ENCODE measurements at regions not wholly inside any gene's neighbourhood (a gene's known extent, or its start where the extent isn't known, plus 50 kb on each side); places are given as distances from the start of the nearest gene placed in this dataset.

DNA sequence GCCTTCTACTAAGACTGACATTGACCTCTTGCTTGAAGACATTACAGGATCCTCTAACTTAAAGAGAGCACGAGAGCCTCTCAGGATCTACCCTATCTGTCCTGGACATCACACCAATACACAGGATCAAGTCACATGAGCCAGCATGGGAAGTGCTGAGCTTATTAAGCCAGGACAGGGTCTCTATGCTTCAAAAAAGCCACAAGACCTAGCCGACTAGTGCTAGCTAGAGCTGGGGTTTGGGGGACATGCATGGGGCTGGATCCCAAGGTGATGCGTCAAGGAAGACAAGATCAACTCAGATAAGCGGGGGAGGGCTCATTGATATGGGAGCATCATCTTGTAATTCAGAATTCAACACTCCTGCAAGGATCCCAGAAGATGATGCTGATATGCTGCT lies 167.2 kb upstream of the TAB2 start:
- DNase-seq = no peak

DNA sequence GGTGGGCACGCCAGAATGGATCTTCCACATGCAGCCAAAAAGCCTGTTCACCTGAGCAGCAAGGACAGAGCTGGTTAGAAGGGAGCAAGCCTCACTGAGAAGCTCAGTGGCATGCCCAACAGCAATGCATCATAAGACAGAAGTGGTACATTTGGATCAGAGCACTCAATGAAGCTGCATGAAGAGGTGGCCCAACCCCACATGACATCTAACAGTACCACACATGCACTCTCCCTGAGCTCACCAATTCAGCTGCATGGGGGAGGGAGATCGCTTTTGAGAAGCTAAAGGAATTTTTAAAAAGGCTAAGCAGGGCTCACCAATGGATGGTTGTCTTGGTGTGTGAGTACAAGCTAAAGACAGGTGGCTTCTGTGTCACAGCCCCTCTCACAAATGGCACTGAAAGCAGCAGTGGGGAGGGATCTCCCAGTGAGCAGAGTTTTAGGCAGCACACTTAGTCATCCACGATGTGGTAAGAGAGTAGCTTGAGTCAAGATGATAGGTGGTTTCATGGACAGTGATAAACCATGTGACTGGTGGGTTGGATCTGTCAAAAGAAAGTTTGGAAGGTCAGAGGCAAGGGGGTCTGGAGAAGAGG lies 166.6 kb upstream of the TAB2 start:
- DNase-seq = no peak

DNA sequence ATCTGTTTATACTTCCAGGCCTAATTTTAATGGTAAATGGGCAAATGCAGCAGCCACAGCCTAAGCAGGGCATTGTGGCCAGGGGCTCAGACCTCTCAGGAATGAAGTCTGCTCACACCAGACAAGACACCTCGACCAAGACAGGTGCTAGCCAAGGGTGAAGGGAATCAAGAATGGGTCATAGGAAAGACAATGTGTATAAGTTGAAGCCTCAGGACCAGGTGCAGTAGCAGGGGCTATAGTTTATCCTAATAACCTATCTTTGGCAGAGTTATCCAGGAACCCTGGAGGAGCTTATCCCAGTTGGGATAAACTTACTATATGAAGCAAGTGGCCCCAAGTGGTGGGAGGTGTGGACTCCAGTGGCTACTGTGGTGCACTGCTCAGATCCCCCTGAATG lies 165.0 kb upstream of the TAB2 start:
- DNase-seq = no peak

DNA sequence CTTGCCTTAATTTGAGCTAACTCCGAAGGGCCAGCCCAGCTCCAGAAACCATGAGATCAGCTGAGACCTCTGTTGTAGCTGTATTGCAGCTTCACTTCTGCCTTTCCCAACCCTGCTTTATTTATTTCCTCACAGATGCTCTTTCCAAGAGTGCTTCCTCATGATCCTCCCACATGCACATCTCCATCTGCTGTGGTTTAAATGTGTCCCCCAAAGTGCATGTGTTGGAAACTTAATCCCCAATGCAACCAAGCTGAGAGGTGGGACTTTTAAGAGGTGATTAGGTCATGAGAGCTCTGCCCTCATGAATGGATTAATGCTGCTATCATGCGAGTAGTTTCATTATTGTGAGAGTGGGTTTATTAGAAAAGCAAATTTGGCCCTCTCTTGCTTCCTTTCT lies 164.4 kb upstream of the TAB2 start:
- DNase-seq = peak; percentile 91

DNA sequence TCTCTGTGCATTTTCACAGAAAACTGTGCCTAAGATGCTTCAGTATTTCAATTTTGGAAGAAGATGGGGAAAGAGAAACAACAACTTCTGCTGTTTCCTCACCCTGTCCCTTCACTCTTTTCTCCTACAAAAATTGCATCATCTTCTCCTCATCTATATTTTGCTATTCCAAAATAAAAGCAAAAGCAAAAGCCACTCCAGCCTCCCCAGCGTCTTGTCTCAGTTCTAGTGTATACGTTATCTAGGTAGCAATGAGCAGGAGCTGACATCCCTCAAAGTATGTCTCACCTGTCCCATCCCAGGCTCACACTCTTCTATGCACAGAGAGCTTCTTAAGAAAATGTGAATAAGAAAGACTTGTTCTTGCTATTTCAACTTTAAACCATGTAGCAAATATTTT lies 163.8 kb upstream of the TAB2 start:
- DNase-seq = no peak

DNA sequence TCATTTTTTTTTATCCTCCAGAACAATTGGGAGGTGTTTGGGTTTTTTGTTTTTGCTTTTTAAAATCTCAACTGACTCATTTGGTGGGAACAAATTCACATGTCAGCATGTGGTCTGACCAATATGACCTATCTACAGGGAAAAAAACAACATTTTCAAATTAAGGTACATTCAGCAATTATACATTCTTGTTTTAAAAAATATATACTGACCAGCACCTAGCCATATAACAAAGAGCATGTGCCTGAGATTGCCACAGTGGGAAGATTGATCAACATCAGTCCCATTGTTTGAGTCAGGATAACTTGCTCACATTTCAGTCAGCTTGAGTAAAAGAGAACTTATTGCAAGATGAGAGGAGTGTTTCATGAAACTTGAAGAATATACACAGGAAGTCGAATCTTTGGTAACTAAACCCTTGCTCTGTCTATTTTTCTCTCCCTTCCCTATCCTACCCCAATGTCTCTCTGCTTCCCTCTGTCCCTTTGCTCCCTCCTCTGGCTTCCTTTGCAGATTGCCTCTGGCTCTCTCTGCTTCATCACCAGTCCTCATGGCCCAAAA lies 163.2 kb upstream of the TAB2 start:
- no peak for DNase-seq

DNA sequence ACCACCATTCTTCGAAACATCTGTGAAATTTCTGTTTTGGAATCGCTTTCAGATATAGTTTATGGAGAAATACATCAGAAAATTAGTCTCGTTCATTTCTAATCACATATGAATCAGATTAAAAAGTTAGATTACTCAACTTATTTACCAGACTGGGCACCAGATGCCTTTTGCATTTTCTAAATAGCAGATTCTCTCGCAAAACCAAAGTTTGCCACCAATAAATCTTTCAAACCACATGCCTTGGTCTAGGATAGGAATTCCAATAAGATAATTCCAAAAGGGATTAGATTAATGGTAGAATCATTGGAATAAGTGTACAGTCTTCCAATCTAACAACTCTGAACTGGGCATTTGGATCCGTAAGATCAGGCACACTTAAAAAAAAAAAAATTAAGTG lies 160.4 kb upstream of the TAB2 start:
- DNase-seq = no peak

DNA sequence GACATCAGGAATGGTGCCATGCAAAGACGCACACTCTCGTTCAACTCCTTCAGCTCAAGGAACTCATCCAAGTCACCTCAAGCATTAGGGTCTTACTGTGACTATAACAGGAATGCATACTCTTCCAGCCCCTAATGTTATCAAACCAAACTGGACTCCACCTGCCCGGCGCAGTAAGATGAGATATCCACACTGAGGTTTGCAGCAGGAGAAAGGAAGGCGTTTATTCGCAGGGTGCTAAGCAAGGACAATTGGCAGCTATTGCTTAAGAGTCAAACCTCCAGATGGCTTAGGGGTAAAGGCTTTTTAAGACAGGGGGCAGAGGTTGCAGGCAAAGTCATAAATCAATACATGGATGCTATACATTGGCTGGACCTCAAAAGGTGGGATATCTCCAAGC lies 159.4 kb upstream of the TAB2 start:
- no peak for DNase-seq

DNA sequence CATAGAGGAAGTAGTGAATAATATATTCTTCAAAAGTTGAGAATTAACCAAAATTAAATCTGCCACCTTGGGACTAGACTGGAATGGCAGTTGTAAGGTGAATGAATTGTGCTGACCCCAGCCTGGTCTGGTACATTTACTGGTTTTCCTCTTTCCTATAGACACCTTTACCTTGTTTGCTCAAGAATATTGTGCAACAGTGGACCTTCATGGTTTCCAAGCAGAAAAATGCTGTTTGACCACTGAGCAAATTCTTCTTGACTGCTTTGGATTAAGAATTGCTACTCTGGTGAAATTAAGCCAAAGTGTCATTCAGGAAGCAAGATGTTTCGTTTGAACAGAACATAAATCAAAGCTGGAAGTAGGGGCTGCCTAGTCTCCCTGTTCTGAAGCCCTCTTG lies 156.6 kb upstream of the TAB2 start:
- no peak for DNase-seq

DNA sequence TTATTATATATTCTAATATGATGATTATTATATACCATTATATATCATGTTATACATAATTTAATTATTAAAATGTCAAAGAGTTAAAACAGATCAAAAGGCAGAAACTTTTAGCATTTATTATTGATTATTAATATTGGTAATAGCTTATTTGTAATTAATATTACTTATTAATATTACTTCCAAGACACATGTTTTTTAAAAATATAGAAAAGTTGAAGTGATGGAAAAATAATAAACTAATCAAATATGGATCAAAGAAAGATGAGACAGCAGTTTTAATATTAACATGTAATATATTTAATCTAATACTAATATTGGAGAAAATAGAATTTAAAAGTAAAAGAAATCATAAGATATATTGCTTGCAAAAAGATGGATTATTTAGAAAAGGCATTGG lies 154.6 kb upstream of the TAB2 start:
- DNase-seq = no peak

DNA sequence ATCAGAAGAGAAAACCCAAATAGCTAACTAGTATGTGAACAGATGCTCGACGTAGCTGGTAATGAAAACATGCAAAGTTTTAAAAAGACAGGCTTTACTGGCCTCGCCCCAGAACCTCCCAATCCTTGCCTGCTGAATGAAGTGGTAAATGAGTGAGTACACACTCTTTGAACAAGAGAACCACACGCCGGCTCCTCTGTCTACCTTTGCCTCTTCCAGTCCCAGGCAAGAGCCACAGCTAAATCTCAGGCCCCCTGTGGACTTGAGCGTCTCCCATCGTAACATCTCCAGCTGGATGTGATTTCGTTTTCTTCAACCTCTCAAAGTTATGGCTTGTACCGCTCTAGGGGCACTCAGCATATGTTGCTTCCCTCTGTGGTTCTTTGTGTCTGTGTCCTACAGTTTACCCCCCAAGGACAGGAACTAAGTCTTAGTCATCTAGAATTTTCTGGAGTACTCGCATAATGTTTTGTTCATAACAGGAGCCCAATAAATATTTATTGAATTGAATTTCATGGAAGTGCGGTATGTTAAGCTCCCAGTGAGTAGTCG lies 153.2 kb upstream of the TAB2 start:
- DNase-seq = no peak

DNA sequence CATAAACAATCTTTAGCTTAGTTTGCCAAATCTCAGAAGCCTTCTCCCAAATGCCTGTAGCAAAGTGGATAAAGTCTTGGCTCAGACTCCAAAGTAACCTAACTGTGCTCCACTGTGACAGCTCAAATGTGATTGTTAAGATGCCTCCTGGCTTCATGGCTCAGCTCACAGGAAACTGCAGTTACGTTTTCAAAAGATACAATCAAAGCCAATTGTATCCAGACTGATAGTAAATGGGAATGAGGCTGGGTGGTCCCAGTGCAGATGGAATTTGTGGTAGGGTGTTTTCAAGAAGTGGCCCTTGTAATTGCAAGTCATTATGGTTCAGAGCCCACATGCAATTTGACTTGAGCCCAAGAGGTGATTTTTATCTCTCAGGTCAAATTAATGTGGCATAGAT lies 151.2 kb upstream of the TAB2 start:
- DNase-seq = no peak

DNA sequence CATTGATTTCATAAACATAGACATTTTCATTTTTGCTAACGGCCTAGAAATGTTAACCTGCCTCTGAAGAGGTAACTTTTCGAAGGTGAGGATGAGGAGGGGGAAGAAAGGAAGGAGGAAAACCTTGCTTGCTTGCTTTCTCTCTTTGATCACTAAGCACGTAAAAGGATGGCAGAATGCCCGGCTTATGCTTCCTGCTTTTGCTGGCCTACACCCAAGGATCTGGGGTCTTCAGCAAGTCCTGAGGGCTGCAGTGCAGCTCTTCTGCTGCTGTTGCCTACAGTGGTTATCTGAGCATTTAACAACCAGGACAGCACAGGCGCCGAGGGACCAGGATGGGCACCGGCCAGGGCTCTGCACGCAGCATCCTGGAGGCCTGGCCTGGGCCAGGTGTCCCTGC lies 150.8 kb upstream of the TAB2 start:
- no peak for DNase-seq

DNA sequence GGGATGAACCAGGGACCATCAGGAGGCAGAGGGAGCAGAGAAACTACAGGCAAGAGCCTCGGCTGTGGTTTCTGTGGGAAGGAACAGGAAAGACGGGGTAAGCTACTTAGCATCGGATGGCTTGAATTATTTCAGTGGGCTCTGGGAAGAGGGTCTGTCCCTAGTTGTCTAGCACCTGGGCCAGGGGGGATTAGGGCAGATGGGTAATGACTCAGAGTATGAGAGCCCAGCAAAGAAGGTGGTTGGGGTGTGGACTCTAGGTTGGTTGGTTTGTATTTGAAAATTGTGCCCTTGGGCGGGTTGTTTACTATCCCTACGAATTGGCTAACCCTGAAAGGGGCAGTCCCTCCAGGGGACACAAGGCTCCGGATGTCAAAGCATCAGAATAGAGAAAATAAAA lies 148.5 kb upstream of the TAB2 start:
- no peak for DNase-seq

DNA sequence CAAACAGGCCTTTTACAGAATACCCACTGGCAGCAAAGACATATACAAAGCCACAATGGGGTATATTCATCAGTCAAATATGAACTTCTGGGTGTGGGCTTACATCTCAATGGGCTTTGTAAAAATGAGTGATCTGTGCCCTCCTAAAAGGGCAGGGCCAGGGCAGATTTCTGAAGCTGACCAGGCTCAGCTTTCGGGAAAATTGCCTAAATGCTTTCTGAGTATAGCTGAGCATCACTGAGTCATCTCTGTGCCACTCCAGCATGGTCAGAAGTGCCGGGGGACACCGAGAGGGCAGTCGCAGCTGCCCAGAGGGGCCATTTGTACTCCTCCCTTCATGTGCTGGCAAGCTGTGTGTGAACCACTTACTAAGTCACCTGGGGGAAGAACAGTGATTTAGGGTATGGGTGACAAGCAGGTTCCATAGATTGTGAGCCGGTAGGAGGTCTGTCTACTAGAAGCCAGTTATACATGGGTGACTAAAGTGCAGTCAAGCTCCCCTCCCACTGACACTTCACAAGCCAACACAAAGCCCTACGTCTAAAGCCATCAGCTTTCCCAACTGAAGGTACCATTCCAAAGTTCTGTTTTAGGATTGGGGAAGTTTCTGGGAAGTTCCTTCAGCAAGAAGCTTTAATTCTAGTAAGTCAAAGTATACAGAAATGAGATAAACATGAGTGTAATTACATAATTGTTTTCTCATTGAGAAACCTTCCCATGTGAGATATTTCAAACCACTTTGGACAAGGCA lies 147.6 kb upstream of the TAB2 start:
- DNase-seq = no peak

DNA sequence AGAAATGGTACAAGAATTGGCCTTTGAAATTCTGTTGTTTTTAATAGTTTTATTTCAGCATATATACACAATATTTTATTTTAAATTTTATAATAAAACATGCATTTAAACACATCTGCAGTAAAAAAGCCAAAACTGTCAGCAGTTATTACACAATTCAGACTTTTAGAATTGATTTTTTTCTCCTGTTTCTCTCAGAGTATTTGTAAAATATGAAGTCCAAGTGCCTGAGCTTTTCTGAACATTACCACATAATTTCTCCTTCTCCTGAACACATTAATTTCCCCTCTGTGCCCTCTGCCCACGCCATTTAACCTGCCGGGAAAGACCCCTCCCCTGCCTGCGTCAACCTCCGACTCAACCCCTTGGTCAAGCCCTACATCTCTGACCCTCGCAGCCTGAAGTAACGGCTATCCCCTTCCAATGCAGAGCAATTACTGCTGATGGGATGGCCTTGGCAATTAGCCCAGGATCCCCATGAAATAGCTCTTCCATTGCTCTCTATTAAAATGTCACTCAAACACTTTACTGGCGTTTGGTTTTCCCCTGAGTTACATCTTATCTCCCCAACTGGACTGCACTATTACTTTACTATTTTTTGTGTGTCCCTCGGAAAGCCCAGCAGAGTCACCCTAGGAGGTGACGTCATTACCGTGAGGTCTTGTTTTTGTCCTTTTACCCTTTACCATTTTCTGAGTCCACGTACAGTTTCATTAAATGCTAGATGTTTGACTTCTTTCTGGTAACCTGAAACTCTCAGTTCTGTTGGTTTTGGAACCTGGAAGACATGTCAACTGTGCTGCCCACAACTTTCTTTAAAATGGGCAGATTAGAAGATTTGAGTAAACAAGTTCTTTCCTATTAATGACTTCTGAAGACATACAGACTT lies 146.7 kb upstream of the TAB2 start:
- DNase-seq = no peak

DNA sequence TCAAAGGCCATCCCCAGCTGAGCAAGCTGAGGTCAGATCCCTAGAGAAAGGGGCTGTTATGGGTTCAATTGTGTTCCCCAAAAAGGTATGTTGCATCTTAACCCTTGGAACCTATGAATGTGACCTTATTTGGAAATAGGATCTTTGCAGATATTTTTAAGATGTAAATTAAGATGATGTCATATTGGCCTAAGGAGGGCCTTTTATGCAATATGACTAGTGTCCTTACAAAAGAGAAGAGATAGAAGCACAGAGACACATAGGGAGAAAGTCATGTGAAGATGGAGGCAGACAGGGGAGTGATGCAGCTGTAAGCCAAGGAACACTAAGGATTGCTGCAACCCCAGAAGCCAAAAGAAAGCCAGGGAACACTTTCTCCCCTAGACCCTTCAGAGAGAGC lies 144.3 kb upstream of the TAB2 start:
- no peak for DNase-seq

DNA sequence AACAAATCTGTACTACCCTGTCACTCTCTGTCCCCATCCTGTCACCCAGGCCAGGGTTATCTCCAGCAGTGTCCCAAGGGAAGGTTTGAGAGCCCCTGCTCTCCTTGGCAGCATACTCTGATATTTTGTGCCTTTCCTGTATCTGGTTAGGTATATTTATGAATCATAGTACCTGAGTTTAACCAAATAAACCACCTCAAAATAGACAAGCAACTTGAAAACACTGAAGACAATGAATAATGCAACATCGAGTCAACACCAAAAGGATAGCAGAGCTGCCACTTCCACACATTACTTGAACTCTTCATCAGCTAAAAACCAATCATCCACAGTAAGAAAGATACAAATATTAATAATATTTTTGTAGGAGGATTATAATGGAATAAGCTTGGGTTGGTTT lies 142.6 kb upstream of the TAB2 start:
- no peak for DNase-seq

DNA sequence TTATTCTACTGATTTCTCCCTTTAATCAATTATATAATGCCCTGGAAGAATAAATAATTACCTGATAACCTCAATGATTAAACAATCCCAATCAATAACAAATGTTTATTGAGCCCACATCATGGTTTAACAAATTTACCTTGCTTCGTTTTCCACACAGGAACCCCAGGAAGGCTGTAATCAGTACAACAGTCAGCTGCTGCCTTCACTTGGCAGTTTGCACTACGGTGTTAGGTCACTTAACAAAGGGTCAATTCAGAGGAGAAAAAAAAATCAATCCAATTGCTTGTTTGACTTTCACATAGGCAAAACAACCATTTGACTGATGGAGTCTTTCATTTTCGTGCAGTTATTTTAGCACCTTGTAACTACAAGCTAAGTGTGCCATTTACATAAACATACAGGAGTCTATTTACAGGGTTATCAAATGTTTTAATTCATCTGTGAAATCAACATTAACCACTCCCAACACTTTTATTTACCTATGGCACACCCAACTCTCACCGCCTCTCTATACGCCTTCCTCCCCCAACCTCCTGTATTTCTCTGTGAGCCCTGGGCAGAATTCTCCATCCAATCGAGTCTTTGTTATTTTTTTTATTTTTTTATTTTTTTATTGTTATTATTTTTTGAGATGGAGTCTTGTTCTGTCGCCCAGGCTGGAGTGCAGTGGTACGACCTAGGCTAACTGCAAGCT lies 140.4 kb upstream of the TAB2 start:
- DNase-seq = no peak

DNA sequence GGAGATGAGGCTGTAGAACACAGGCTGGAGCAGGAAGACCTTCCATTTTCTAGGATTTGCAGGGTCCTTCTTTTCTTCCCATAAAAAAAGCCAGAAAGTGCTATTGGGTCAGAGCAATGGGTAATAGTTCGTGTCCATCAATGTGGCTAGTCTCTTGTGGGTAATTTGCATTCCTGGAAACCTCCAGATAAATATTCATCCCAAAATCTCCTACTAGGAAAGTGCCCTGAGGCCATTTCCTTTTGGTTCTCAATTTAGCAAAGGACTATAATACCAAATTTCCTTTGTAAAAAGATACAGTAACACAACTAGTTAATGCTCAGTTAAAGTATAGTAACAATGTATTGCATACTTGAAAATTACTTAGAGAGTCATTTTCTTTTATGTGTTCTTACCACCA lies 138.1 kb upstream of the TAB2 start:
- no peak for DNase-seq

DNA sequence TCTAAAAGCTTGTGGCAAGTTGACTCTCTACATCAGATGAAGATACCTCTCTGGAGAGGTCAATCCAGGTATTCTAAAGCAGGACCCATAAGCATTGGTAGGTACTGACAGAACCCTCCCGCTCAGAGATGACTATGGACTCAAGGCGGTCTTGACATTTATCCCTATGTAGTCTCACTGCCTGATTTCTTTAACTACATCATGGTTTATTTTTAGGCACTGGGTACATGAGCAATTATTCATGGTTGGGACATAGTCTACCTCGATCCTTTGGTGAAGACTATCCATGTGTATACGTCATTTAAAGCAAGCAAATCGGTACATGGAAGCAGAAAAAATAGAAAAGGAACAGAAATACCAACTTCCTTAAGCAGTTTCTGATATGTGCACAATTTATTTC lies 136.2 kb upstream of the TAB2 start:
- no peak for DNase-seq

DNA sequence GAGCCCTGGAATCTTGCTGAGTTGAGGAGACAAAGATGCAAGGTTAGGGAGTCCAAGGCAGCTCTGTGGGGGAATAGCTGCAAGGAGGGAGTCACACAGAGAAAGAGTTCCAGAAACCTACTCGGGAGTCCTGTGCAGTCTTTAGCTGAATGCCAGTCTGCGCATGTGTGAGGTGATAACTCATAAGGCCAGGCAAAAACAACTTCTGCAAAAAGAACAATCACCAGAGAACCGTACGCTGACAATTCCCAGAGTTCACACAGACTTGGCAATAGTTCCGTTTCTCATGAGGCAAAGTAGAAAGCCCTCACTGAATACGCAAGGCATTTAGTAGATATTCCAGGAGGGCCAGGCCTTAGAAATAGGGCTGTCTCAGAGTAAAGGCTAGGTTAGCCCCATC lies 135.2 kb upstream of the TAB2 start:
- no peak for DNase-seq

DNA sequence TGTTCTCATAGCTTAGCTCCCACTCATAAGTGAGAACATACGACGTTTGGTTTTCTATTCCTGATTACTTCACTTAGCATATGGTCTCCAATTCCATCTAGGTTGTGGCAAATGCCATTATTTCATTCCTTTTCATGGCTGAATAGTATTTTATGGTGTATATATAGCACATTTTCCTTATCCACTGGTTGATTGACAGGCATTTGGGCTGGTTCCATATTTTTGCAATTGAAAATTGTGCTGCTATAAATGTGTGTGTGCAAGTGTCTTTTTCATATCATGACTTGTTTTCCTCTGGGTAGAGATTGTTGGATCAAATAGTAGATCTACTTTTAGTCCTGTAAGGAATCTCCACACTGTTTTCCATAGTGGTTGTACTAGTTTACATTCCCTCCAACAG lies 133.0 kb upstream of the TAB2 start:
- DNase-seq = no peak

Measured in NCI-H2171 treated with DMSO at 0.1 percent for 48 hours (cell line).